ENCODE measurements at regions not wholly inside any gene's neighbourhood (a gene's known extent, or its start where the extent isn't known, plus 50 kb on each side); places are given as distances from the start of the nearest gene placed in this dataset.

DNA sequence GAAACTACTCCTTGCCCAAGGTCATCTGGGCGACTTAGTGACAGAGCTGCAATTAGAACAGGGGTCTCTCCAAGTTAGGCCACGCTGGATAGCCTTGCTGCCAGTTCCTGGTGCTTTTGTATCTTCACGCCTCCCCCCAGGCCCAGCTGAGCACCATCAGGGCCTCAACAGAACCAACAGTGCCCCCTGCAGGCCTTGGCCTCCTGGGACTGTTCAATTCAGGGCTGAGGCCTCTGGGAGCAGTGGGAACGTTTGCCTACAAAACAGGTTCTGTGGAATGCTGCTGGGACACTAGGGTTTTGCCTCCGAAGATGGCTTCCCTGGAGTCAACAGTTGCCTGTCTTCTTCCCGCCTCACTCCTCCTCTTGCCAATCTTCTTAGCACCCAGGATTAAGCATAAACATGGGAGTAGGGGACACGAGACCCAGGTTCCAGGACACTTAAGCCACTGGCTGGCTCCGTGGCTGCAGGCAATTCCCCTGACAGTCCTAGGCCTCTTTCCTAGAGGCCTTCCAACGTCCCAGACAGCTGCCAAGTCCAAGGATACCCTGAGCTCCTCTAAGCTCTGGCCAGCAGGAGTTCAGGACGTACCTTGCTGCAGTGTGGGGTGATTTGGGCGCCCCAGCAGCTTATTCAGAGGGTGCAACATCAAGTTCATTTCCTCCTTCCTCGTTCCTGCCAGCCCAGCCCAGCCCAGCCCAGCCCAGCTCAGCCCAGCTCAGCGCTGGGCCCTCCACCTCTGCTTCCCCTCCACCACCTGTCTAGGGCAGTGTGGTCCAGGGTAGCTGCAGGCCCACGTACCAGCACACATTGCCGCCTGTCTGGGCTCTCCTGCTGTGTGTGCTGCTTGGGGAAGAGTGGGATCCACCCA lies 246.6 kb upstream of the RPL38 start (continued):
- TF ChIP-seq, protein P1, sequence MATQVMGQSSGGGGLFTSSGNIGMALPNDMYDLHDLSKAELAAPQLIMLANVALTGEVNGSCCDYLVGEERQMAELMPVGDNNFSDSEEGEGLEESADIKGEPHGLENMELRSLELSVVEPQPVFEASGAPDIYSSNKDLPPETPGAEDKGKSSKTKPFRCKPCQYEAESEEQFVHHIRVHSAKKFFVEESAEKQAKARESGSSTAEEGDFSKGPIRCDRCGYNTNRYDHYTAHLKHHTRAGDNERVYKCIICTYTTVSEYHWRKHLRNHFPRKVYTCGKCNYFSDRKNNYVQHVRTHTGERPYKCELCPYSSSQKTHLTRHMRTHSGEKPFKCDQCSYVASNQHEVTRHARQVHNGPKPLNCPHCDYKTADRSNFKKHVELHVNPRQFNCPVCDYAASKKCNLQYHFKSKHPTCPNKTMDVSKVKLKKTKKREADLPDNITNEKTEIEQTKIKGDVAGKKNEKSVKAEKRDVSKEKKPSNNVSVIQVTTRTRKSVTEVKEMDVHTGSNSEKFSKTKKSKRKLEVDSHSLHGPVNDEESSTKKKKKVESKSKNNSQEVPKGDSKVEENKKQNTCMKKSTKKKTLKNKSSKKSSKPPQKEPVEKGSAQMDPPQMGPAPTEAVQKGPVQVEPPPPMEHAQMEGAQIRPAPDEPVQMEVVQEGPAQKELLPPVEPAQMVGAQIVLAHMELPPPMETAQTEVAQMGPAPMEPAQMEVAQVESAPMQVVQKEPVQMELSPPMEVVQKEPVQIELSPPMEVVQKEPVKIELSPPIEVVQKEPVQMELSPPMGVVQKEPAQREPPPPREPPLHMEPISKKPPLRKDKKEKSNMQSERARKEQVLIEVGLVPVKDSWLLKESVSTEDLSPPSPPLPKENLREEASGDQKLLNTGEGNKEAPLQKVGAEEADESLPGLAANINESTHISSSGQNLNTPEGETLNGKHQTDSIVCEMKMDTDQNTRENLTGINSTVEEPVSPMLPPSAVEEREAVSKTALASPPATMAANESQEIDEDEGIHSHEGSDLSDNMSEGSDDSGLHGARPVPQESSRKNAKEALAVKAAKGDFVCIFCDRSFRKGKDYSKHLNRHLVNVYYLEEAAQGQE (IDR thresholded peaks at IDR 0.05; ENCODE audit: borderline replicate concordance) = peak; percentile 35; the same call in 1 of the 2 replicates
- TF ChIP-seq, protein P1 (CRISPR knock-in tag; IDR thresholded peaks at IDR 0.05; ENCODE audit: low read depth) = no peak
- no peak for TF ChIP-seq XRCC5 (IDR thresholded peaks at IDR 0.05; ENCODE audit: low read depth, low read length)
- TF ChIP-seq RAD21 (CRISPR knock-in tag; conservative IDR thresholded peaks at IDR 0.05 in 1 of 2, IDR thresholded peaks at IDR 0.05 in 1 of 2) = peak; percentile 30 to 72
- TF ChIP-seq, protein P2, sequence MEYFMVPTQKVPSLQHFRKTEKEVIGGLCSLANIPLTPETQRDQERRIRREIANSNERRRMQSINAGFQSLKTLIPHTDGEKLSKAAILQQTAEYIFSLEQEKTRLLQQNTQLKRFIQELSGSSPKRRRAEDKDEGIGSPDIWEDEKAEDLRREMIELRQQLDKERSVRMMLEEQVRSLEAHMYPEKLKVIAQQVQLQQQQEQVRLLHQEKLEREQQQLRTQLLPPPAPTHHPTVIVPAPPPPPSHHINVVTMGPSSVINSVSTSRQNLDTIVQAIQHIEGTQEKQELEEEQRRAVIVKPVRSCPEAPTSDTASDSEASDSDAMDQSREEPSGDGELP (CRISPR knock-in tag; IDR thresholded peaks at IDR 0.05; ENCODE audit: borderline replicate concordance) = peak; percentile 79; the same call in 1 of the 2 replicates
- TF ChIP-seq SMC3 (conservative IDR thresholded peaks at IDR 0.05; ENCODE audit: insufficient read depth, low read depth, low read length) = peak; percentile 45
- TF ChIP-seq, protein P3, sequence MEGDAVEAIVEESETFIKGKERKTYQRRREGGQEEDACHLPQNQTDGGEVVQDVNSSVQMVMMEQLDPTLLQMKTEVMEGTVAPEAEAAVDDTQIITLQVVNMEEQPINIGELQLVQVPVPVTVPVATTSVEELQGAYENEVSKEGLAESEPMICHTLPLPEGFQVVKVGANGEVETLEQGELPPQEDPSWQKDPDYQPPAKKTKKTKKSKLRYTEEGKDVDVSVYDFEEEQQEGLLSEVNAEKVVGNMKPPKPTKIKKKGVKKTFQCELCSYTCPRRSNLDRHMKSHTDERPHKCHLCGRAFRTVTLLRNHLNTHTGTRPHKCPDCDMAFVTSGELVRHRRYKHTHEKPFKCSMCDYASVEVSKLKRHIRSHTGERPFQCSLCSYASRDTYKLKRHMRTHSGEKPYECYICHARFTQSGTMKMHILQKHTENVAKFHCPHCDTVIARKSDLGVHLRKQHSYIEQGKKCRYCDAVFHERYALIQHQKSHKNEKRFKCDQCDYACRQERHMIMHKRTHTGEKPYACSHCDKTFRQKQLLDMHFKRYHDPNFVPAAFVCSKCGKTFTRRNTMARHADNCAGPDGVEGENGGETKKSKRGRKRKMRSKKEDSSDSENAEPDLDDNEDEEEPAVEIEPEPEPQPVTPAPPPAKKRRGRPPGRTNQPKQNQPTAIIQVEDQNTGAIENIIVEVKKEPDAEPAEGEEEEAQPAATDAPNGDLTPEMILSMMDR (IDR thresholded peaks at IDR 0.05 in 2 of 3, conservative IDR thresholded peaks at IDR 0.05 in 1 of 3; ENCODE audit: insufficient read depth in 2 of 3, low read depth in 1 of 3, low read length in 3 of 3) = peak; percentile 69 to 79 (median 71)
